ENCODE measurements at regions not wholly inside any gene's neighbourhood (a gene's known extent, or its start where the extent isn't known, plus 50 kb on each side); places are given as distances from the start of the nearest gene placed in this dataset.

GRCh38 chr2:134140251-134140661 lies 113.6 kb upstream of the MGAT5 start:
- no peak overlapping the region for H3K4me3 ChIP-seq (ENCODE audit: low read depth, low read length)
- TF ChIP-seq CTCF (conservative IDR thresholded peaks at IDR 0.05; ENCODE audit: low read depth, low read length), result no peak
- DNase-seq (ENCODE audit: low read depth), result no peak

GRCh38 chr2:134141598-134142340 lies 112.1 kb upstream of the MGAT5 start:
- no peak for TF ChIP-seq CTCF (conservative IDR thresholded peaks at IDR 0.05; ENCODE audit: low read depth, low read length)
- no peak overlapping the region for H3K4me3 ChIP-seq (ENCODE audit: low read depth, low read length)
- DNase-seq (ENCODE audit: low read depth), result no peak

- H3K4me3 ChIP-seq (ENCODE audit: low read depth, low read length), result no peak overlapping the region
- DNase-seq (ENCODE audit: low read depth), result no peak
- no peak for TF ChIP-seq CTCF (conservative IDR thresholded peaks at IDR 0.05; ENCODE audit: low read depth, low read length)
Observed at GRCh38 chr2:134142341-134142738, 111.5 kb upstream of the MGAT5 start.

- no peak for TF ChIP-seq CTCF (conservative IDR thresholded peaks at IDR 0.05; ENCODE audit: low read depth, low read length)
- peak; percentile 66 for DNase-seq (ENCODE audit: low read depth)
- no peak overlapping the region for H3K4me3 ChIP-seq (ENCODE audit: low read depth, low read length)
Observed at GRCh38 chr2:134142903-134143302, 111.0 kb upstream of the MGAT5 start.

GRCh38 chr2:134143568-134143967 lies 110.3 kb upstream of the MGAT5 start:
- H3K4me3 ChIP-seq (ENCODE audit: low read depth, low read length), result no peak overlapping the region

GRCh38 chr2:134144081-134144596 lies 109.7 kb upstream of the MGAT5 start:
- no peak for DNase-seq (ENCODE audit: low read depth)
- no peak overlapping the region for H3K4me3 ChIP-seq (ENCODE audit: low read depth, low read length)
- TF ChIP-seq CTCF (conservative IDR thresholded peaks at IDR 0.05; ENCODE audit: low read depth, low read length), result no peak

More at GRCh38 chr2:134143568-134143967, 110.3 kb upstream of the MGAT5 start:
- DNase-seq (ENCODE audit: low read depth), result no peak
- no peak for TF ChIP-seq CTCF (conservative IDR thresholded peaks at IDR 0.05; ENCODE audit: low read depth, low read length)

- no peak for DNase-seq (ENCODE audit: low read depth)
- TF ChIP-seq CTCF (conservative IDR thresholded peaks at IDR 0.05; ENCODE audit: low read depth, low read length), result no peak
- H3K4me3 ChIP-seq (ENCODE audit: low read depth, low read length), result no peak overlapping the region
Observed at GRCh38 chr2:134144651-134145050, 109.2 kb upstream of the MGAT5 start.
